Neuron (in vitro differentiated cells): ENCODE measurements at regions not wholly inside any gene's neighbourhood (a gene's known extent, or its start where the extent isn't known, plus 50 kb on each side); places are given as distances from the start of the nearest gene placed in this dataset.

Experiments
- H2AFZ ChIP-seq: one replicate; pipeline ENCODE4 v1.6.1; 2013; ENCODE audit warnings: low read depth, mild to moderate bottlenecking, inconsistent platforms, low read length, moderate library complexity
- H3K27me3 ChIP-seq: one replicate; pipeline ENCODE4 v1.6.1; 2013; ENCODE audit warnings: low read length; ENCODE audit not compliant: insufficient read depth
- H3K36me3 ChIP-seq: one replicate; pipeline ENCODE4 v1.6.1; 2013; ENCODE audit warnings: low read length; ENCODE audit not compliant: insufficient read depth
- H3K4me1 ChIP-seq: one replicate; pipeline ENCODE4 v1.6.1; 2013; ENCODE audit warnings: low read length; ENCODE audit not compliant: insufficient read depth
- H3K4me3 ChIP-seq: 2 replicates; pipeline ENCODE4 v1.5.1; 2013; ENCODE audit warnings: mild to moderate bottlenecking, low read length, moderate library complexity
- H3K9me3 ChIP-seq: one replicate; pipeline ENCODE4 v1.6.1; 2013; ENCODE audit warnings: low read length

GRCh38 chr2:53098696-53099078 is 668.9 kb upstream of the CHAC2 start:
- H2AFZ ChIP-seq = no peak overlapping the region
- peaks cover 3% of the 10 kb centered on the region for H3K4me1 ChIP-seq
- no peaks in the 10 kb centered on the region for H3K36me3 ChIP-seq
- no peaks in the 10 kb centered on the region for H3K9me3 ChIP-seq
- H3K4me3 ChIP-seq = no peak overlapping the region
- H3K27me3 ChIP-seq = no peaks in the 10 kb centered on the region

GRCh38 chr2:53096351-53096750 is 671.3 kb upstream of the CHAC2 start:
- Histone ChIP-seq H3K36me3 (no peaks in the 10 kb centered on the region), H3K9me3 (no peaks in the 10 kb centered on the region), H3K27me3 (no peaks in the 10 kb centered on the region), H3K4me1 (no peaks in the 10 kb centered on the region), H2AFZ (no peak overlapping the region), H3K4me3 (no peak overlapping the region)

- Histone ChIP-seq H3K27me3 (no peaks in the 10 kb centered on the region), H3K36me3 (no peaks in the 10 kb centered on the region), H3K4me1 (no peaks in the 10 kb centered on the region), H3K9me3 (no peaks in the 10 kb centered on the region), H2AFZ (no peak overlapping the region), H3K4me3 (no peak overlapping the region)
Measured at GRCh38 chr2:53095664-53096063, 671.9 kb upstream of the CHAC2 start.

GRCh38 chr2:53095227-53095626 is 672.4 kb upstream of the CHAC2 start:
- Histone ChIP-seq H3K4me1 (no peaks in the 10 kb centered on the region), H2AFZ (no peak overlapping the region), H3K4me3 (no peak overlapping the region), H3K9me3 (no peaks in the 10 kb centered on the region), H3K36me3 (no peaks in the 10 kb centered on the region), H3K27me3 (no peaks in the 10 kb centered on the region)

GRCh38 chr2:53093355-53093754 is 674.2 kb upstream of the CHAC2 start:
- Histone ChIP-seq H3K4me1 (no peaks in the 10 kb centered on the region), H3K36me3 (no peaks in the 10 kb centered on the region), H2AFZ (no peak overlapping the region), H3K27me3 (no peaks in the 10 kb centered on the region), H3K9me3 (no peaks in the 10 kb centered on the region), H3K4me3 (no peak overlapping the region)

GRCh38 chr2:53091183-53091582 is 676.4 kb upstream of the CHAC2 start:
- H3K36me3 ChIP-seq = no peaks in the 10 kb centered on the region
- no peak overlapping the region for H3K4me3 ChIP-seq
- no peaks in the 10 kb centered on the region for H3K9me3 ChIP-seq
- no peaks in the 10 kb centered on the region for H3K27me3 ChIP-seq
- no peak overlapping the region for H2AFZ ChIP-seq
- H3K4me1 ChIP-seq = no peaks in the 10 kb centered on the region

- Histone ChIP-seq H3K36me3 (no peaks in the 10 kb centered on the region), H3K4me3 (no peak overlapping the region), H3K27me3 (no peaks in the 10 kb centered on the region), H2AFZ (no peak overlapping the region), H3K4me1 (no peaks in the 10 kb centered on the region), H3K9me3 (no peaks in the 10 kb centered on the region)
Measured at GRCh38 chr2:53087874-53088461, 679.6 kb upstream of the CHAC2 start.

GRCh38 chr2:53087262-53087873 is 680.2 kb upstream of the CHAC2 start:
- H3K4me1 ChIP-seq = no peaks in the 10 kb centered on the region
- H2AFZ ChIP-seq = no peak overlapping the region
- H3K36me3 ChIP-seq = no peaks in the 10 kb centered on the region
- no peak overlapping the region for H3K4me3 ChIP-seq
- no peaks in the 10 kb centered on the region for H3K9me3 ChIP-seq
- H3K27me3 ChIP-seq = no peaks in the 10 kb centered on the region

- no peak overlapping the region for H3K4me3 ChIP-seq
- H3K4me1 ChIP-seq = no peaks in the 10 kb centered on the region
- H2AFZ ChIP-seq = no peak overlapping the region
- H3K9me3 ChIP-seq = no peaks in the 10 kb centered on the region
- H3K36me3 ChIP-seq = no peaks in the 10 kb centered on the region
- no peaks in the 10 kb centered on the region for H3K27me3 ChIP-seq
Measured at GRCh38 chr2:53077413-53077812, 690.2 kb upstream of the CHAC2 start.

GRCh38 chr2:53075760-53076159 is 691.8 kb upstream of the CHAC2 start:
- H2AFZ ChIP-seq = no peak overlapping the region
- H3K4me1 ChIP-seq = no peaks in the 10 kb centered on the region
- H3K4me3 ChIP-seq = no peak overlapping the region
- H3K36me3 ChIP-seq = no peaks in the 10 kb centered on the region
- no peaks in the 10 kb centered on the region for H3K9me3 ChIP-seq
- no peaks in the 10 kb centered on the region for H3K27me3 ChIP-seq

GRCh38 chr2:53067533-53067932 is 700.1 kb upstream of the CHAC2 start:
- Histone ChIP-seq H3K27me3 (no peaks in the 10 kb centered on the region), H2AFZ (no peak overlapping the region), H3K4me3 (no peak overlapping the region), H3K36me3 (no peaks in the 10 kb centered on the region), H3K4me1 (no peaks in the 10 kb centered on the region), H3K9me3 (no peaks in the 10 kb centered on the region)

GRCh38 chr2:53067056-53067455 is 700.5 kb upstream of the CHAC2 start:
- H3K9me3 ChIP-seq = no peaks in the 10 kb centered on the region
- no peaks in the 10 kb centered on the region for H3K4me1 ChIP-seq
- no peaks in the 10 kb centered on the region for H3K36me3 ChIP-seq
- no peak overlapping the region for H3K4me3 ChIP-seq
- H2AFZ ChIP-seq = no peak overlapping the region
- H3K27me3 ChIP-seq = no peaks in the 10 kb centered on the region

- no peaks in the 10 kb centered on the region for H3K9me3 ChIP-seq
- H3K36me3 ChIP-seq = no peaks in the 10 kb centered on the region
- no peak overlapping the region for H3K4me3 ChIP-seq
- no peaks in the 10 kb centered on the region for H3K27me3 ChIP-seq
- H2AFZ ChIP-seq = no peak overlapping the region
- H3K4me1 ChIP-seq = no peaks in the 10 kb centered on the region
Measured at GRCh38 chr2:53064154-53064553, 703.5 kb upstream of the CHAC2 start.

GRCh38 chr2:53058526-53058925 is 709.1 kb upstream of the CHAC2 start:
- Histone ChIP-seq H2AFZ (no peak overlapping the region), H3K4me3 (no peak overlapping the region), H3K36me3 (no peaks in the 10 kb centered on the region), H3K4me1 (no peaks in the 10 kb centered on the region), H3K27me3 (no peaks in the 10 kb centered on the region), H3K9me3 (no peaks in the 10 kb centered on the region)
